Endothelial cell of umbilical vein (primary cell): ENCODE measurements at regions not wholly inside any gene's neighbourhood (a gene's known extent, or its start where the extent isn't known, plus 50 kb on each side); places are given as distances from the start of the nearest gene placed in this dataset.
"Not testable (repeated sequence)": the region's sequence is repeated elsewhere in the genome, so short reads cannot be mapped to it uniquely, and the experiment has no call there.

Experiments used
- BruUV-seq: library from RNA; stranded (reverse); fragments of 400-500 nt; replicated peaks from 2 replicates; lab custom pipeline; 2021; lab: Mats Ljungman, UMichigan
- CTCF ChIA-PET: fragments of 300-600, 350-600 bp; sonication (Branson Sonifier 250); formaldehyde crosslinking; loops from one replicate; lab custom pipeline; 2021; ENCODE audit warnings: antibody characterized with exemption, inconsistent platforms; lab: Charles Lee
- POLR2A ChIA-PET: fragments of 300-600, 350-600 bp; sonication (Branson Sonifier 250); formaldehyde crosslinking; loops from one replicate; lab custom pipeline; 2021; ENCODE audit warnings: antibody characterized with exemption, inconsistent platforms; lab: Charles Lee
- DNase-seq: peaks from one replicate; pipeline ENCODE4 v3.0.0-alpha.2; 2011; ENCODE audit warnings: low read depth, low spot score
- FAIRE-seq: peaks from 2 replicates; lab custom pipeline; 2011; peaks lifted over from hg19 to GRCh38; lab: Jason Lieb, UNC
- H2AFZ ChIP-seq: 2 replicates; pipeline ENCODE4 v1.6.0; 2012; ENCODE audit warnings: low read depth, low read length, control low read depth, inconsistent platforms
- H3K27ac ChIP-seq: 2 replicates; pipeline ENCODE4 v1.5.1; 2011; ENCODE audit warnings: low read depth, mild to moderate bottlenecking, control low read depth, low read length, moderate library complexity; ENCODE audit not compliant: insufficient read depth
- H3K27me3 ChIP-seq, 2 experiments: 2 replicates each; pipeline versions ENCODE4 v1.6.0 to v1.6.1; 2011; ENCODE audit warnings: low read length in 2 of 2, mixed read lengths in 1 of 2; ENCODE audit not compliant: control insufficient read depth in 2 of 2, insufficient read depth in 2 of 2
- H3K36me3 ChIP-seq, 2 experiments: 2 replicates in 1 of 2; 3 replicates in 1 of 2; pipeline ENCODE4 v1.5.1; 2011; ENCODE audit warnings: low read length in 2 of 2, mild to moderate bottlenecking in 1 of 2, moderate library complexity in 1 of 2; ENCODE audit not compliant: control insufficient read depth in 2 of 2, insufficient read depth in 2 of 2; ENCODE audit errors: extremely low read depth in 1 of 2
- H3K4me1 ChIP-seq: 3 replicates; pipeline ENCODE4 v1.5.1; 2011; ENCODE audit warnings: mild to moderate bottlenecking, low read length; ENCODE audit not compliant: control insufficient read depth, insufficient read depth; ENCODE audit errors: extremely low read depth
- H3K4me2 ChIP-seq: 2 replicates; pipeline ENCODE4 v1.6.1; 2011; ENCODE audit warnings: low read length, control low read depth, mixed read lengths; ENCODE audit not compliant: insufficient read depth
- H3K4me3 ChIP-seq, 3 experiments: fragments of 200-600 bp in 1 of 3; sonication (generic), shearing (Covaris generic) in 1 of 3; replicated peaks in 1 of 3; 2 replicates each; pipeline ENCODE4 v1.5.1; 2011 to 2016; ENCODE audit warnings: control low read depth in 3 of 3, low read length in 3 of 3, mild to moderate bottlenecking in 2 of 3, inconsistent platforms in 1 of 3, low read depth in 1 of 3, moderate library complexity in 1 of 3; ENCODE audit not compliant: insufficient read depth in 1 of 3
- H3K79me2 ChIP-seq: 2 replicates; pipeline ENCODE4 v1.6.0; 2012; ENCODE audit warnings: low read length, inconsistent platforms; ENCODE audit not compliant: control insufficient read depth, insufficient read depth
- H3K9ac ChIP-seq: replicated peaks from 2 replicates; pipeline ENCODE3; 2011; ENCODE audit warnings: low read length, control low read depth; ENCODE audit not compliant: insufficient read depth; ENCODE audit errors: extremely low read depth
- H3K9me1 ChIP-seq: replicated peaks from 3 replicates; pipeline ENCODE4 v1.6.0; 2011; ENCODE audit warnings: mild to moderate bottlenecking, low read length; ENCODE audit not compliant: control insufficient read depth, insufficient read depth; ENCODE audit errors: extremely low read depth
- H3K9me3 ChIP-seq: replicated peaks from 2 replicates; pipeline ENCODE4 v1.5.1; 2012; ENCODE audit warnings: low read length, inconsistent platforms; ENCODE audit not compliant: control insufficient read depth, insufficient read depth
- H4K20me1 ChIP-seq: replicated peaks from 2 replicates; pipeline ENCODE3; 2011; ENCODE audit warnings: mild to moderate bottlenecking, low read length; ENCODE audit not compliant: control insufficient read depth, insufficient read depth; ENCODE audit errors: extremely low read depth
- JUN ChIP-seq: IDR thresholded peaks from 2 replicates; pipeline ENCODE4 v1.6.1; 2011; ENCODE audit warnings: borderline replicate concordance, low read depth; ENCODE audit not compliant: insufficient read length, insufficient read depth
- dilution Hi-C: fragments of 300-500 bp; cut with MboI; formaldehyde crosslinking; loops from one replicate; pipeline ENCODE4 v1.15.0; 2019; ENCODE audit warnings: low sequenced_read_pairs; ENCODE audit not compliant: extremely low pct_ligation_motif_present
- intact Hi-C: fragments of 100-400 bp; cut with micrococcal nuclease; formaldehyde crosslinking; loops from one replicate; pipeline ENCODE4 v1.10.0; 2022
- TF ChIP-seq, protein P1 (sequence below), 2 donors: IDR thresholded peaks; 1 replicate in 1 of 2; 2 replicates in 1 of 2; pipeline ENCODE4 v1.5.1; 2011; ENCODE audit warnings: low read length in 2 of 2, mild to moderate bottlenecking in 2 of 2, moderate library complexity in 2 of 2, control low read depth in 1 of 2, inconsistent platforms in 1 of 2, low read depth in 1 of 2; ENCODE audit not compliant: insufficient read depth in 1 of 2; ENCODE audit errors: extremely low read depth in 1 of 2

GRCh38 chr1:5118771-5119170, 464.4 kb downstream of the AJAP1 start:
- H3K4me3 ChIP-seq, H2AFZ ChIP-seq, BruUV-seq, FAIRE-seq, H3K4me1 ChIP-seq, CTCF ChIA-PET, H3K4me2 ChIP-seq, H3K9ac ChIP-seq, H3K9me3 ChIP-seq, POLR2A ChIA-PET, intact Hi-C loops, H3K27ac ChIP-seq, H3K9me1 ChIP-seq, H3K27me3 ChIP-seq, DNase-seq, H3K36me3 ChIP-seq, dilution Hi-C loops, H4K20me1 ChIP-seq, H3K79me2 ChIP-seq: not testable (repeated sequence)

DNA sequence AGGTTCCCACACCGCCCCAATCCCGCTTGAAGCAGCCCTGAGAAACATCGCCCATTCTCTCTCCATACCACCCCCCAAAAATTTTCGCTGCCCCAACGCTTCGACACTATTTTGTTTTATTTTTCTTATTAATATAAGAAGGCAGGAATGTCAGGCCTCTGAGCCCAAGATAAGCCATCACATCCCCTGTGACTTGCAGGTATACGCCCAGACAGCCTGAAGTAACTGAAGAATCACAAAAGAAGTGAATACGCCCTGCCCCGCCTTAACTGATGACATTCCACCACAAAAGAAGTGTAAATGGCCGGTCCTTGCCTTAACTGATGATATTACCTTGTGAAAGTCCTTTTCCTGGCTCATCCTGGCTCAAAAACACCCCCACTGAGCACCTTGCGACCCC, 463.9 kb downstream of the AJAP1 start:
- intact Hi-C loops, H3K36me3 ChIP-seq, H3K79me2 ChIP-seq: not testable (repeated sequence)

DNA sequence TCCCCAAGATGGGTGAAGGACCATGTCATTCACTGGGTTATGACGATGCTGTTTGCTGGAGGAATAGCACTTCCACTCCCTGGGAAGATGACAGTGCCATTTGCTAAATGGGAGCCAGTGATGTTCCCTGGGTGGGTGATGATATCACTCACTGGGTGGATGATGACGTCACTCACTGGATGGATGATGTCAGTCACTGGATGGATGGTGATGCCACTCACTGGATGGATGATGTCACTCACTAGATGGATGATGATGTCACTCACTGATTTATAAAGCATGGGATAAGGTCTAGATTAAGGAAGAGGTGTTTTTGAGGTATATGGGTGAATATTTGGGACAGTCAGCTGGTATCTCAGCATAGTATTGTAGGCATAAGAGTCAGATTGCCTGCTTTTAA, 457.2 kb downstream of the AJAP1 start:
- no peak overlapping the region for H2AFZ ChIP-seq
- no peaks in the 10 kb centered on the region for H3K4me1 ChIP-seq
- H3K9me3 ChIP-seq, result no peaks in the 10 kb centered on the region
- no peak overlapping the region for H3K4me2 ChIP-seq
- H3K4me3 ChIP-seq, result no peak overlapping the region
- intact Hi-C loops, result no loop called here
- H3K9me1 ChIP-seq, result no peaks in the 10 kb centered on the region
- BruUV-seq, result no TSS peak
- DNase-seq, result no peak
- H3K36me3 ChIP-seq, result no peaks in the 10 kb centered on the region
- H3K27me3 ChIP-seq, result no peaks in the 10 kb centered on the region
- no peaks in the 10 kb centered on the region for H3K79me2 ChIP-seq
- peak; percentile 47 for TF ChIP-seq JUN
- TF ChIP-seq, protein P1, sequence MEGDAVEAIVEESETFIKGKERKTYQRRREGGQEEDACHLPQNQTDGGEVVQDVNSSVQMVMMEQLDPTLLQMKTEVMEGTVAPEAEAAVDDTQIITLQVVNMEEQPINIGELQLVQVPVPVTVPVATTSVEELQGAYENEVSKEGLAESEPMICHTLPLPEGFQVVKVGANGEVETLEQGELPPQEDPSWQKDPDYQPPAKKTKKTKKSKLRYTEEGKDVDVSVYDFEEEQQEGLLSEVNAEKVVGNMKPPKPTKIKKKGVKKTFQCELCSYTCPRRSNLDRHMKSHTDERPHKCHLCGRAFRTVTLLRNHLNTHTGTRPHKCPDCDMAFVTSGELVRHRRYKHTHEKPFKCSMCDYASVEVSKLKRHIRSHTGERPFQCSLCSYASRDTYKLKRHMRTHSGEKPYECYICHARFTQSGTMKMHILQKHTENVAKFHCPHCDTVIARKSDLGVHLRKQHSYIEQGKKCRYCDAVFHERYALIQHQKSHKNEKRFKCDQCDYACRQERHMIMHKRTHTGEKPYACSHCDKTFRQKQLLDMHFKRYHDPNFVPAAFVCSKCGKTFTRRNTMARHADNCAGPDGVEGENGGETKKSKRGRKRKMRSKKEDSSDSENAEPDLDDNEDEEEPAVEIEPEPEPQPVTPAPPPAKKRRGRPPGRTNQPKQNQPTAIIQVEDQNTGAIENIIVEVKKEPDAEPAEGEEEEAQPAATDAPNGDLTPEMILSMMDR (IDR thresholded peaks at IDR 0.05; ENCODE audit: extremely low read depth in 1 of 2, insufficient read depth in 1 of 2, low read depth in 1 of 2, low read length in 2 of 2), result no peak
- CTCF ChIA-PET, result no interaction called here
- no peaks in the 10 kb centered on the region for H4K20me1 ChIP-seq
- POLR2A ChIA-PET, result no interaction called here
- dilution Hi-C loops, result no loop called here
- FAIRE-seq, result no peak
- H3K27ac ChIP-seq, result no peak overlapping the region
- H3K9ac ChIP-seq, result no peak overlapping the region

More for the DNA sequence above, 463.9 kb downstream of the AJAP1 start:
- BruUV-seq, H3K9me1 ChIP-seq, H4K20me1 ChIP-seq, FAIRE-seq, H3K27ac ChIP-seq, dilution Hi-C loops, H3K27me3 ChIP-seq, H3K4me3 ChIP-seq, CTCF ChIA-PET, H2AFZ ChIP-seq, POLR2A ChIA-PET, H3K4me2 ChIP-seq, DNase-seq, H3K9ac ChIP-seq, H3K4me1 ChIP-seq, H3K9me3 ChIP-seq: not testable (repeated sequence)
